IPS-18a (cell line): ENCODE measurements at regions not wholly inside any gene's neighbourhood (a gene's known extent, or its start where the extent isn't known, plus 50 kb on each side); places are given as distances from the start of the nearest gene placed in this dataset.

Experiments
- H3K27ac ChIP-seq: one replicate; pipeline ENCODE4 v1.5.1; 2013; ENCODE audit warnings: low read length
- H3K27me3 ChIP-seq: one replicate; pipeline ENCODE4 v1.6.1; 2013; ENCODE audit warnings: mild to moderate bottlenecking, low read length; ENCODE audit not compliant: control insufficient read depth, insufficient read depth
- H3K36me3 ChIP-seq: one replicate; pipeline ENCODE4 v1.6.1; 2013; ENCODE audit warnings: low read depth, low read length; ENCODE audit not compliant: control insufficient read depth
- H3K4me1 ChIP-seq: one replicate; pipeline ENCODE4 v1.6.1; 2013; ENCODE audit warnings: low read depth, low read length; ENCODE audit not compliant: control insufficient read depth
- H3K4me3 ChIP-seq: one replicate; pipeline ENCODE4 v1.5.1; 2013; ENCODE audit warnings: low read length
- H3K9ac ChIP-seq: one replicate; pipeline ENCODE4 v1.6.1; 2013; ENCODE audit warnings: mild to moderate bottlenecking, low read length, moderate library complexity
- H3K9me3 ChIP-seq: one replicate; pipeline ENCODE4 v1.6.1; 2013; ENCODE audit warnings: low read depth, low read length; ENCODE audit not compliant: control insufficient read depth

DNA sequence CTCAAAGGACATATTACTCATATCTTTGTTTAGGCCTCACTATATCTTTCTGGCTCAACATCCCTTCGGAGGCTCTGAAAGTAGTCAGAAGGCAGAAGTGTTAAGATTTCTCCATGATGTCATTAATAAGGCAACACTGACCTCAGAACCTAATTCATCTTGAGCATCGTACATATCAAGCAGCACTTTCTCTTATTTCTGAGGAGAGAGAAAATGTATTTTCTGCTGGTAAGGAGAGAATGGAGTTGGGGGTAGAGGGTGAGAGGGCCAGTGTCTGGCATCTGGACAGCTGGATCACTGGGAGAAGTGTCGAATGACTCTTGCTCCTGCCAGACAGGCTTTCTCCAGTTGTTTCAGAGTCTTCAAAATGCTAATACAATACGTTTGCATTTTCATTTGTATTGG is 213.2 kb upstream of the PRICKLE1 start:
- Histone ChIP-seq H3K4me3 (no peak overlapping the region), H3K27me3 (no peaks in the 10 kb centered on the region), H3K9me3 (no peaks in the 10 kb centered on the region), H3K9ac (no peak overlapping the region), H3K27ac (no peak overlapping the region), H3K36me3 (no peaks in the 10 kb centered on the region), H3K4me1 (peaks cover 23% of the 10 kb centered on the region)

DNA sequence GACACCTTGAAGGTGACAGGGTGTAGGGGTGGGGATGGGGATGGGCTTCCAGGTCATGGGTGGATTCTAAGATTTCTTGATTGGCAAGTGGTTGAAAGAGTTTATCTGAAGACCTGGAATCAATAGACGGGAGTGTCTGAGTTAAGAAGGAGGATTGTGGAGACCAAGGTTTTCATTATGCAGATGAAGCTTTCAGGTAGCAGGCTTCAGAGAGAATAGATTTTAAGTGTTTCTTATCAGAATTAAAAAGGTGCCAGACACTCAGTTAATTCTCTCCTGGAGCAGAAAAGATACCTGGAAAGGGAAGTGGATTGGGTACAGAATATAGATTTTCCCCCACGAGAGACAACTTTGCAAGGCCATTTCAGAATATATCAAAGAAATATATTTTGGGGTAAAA is 211.7 kb upstream of the PRICKLE1 start:
- Histone ChIP-seq H3K27me3 (no peaks in the 10 kb centered on the region), H3K36me3 (no peaks in the 10 kb centered on the region), H3K4me3 (no peak overlapping the region), H3K4me1 (peaks cover 23% of the 10 kb centered on the region), H3K9me3 (no peaks in the 10 kb centered on the region), H3K27ac (no peak overlapping the region), H3K9ac (no peak overlapping the region)

DNA sequence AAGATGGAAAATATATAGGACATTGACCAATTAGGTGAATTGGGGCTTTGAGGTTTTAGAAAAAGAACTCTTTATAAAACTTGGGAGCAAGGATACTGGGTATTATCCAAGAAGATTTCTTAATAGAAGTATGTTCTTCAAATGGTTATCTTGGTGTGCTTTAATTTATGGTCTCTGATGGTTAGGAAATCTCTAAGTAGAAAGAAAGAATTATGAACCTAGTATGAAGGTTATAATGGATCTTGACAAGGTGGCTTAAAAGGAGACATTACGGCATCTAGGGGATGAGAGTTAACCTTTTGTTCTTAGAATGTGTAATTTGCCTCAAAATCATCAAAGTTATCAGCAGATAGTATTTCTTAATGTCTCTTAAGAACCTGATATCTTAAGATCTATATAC is 210.4 kb upstream of the PRICKLE1 start:
- H3K9ac ChIP-seq = no peak overlapping the region
- no peak overlapping the region for H3K27ac ChIP-seq
- H3K9me3 ChIP-seq = no peaks in the 10 kb centered on the region
- no peaks in the 10 kb centered on the region for H3K27me3 ChIP-seq
- no peaks in the 10 kb centered on the region for H3K36me3 ChIP-seq
- no peak overlapping the region for H3K4me3 ChIP-seq
- H3K4me1 ChIP-seq = peaks cover 21% of the 10 kb centered on the region

DNA sequence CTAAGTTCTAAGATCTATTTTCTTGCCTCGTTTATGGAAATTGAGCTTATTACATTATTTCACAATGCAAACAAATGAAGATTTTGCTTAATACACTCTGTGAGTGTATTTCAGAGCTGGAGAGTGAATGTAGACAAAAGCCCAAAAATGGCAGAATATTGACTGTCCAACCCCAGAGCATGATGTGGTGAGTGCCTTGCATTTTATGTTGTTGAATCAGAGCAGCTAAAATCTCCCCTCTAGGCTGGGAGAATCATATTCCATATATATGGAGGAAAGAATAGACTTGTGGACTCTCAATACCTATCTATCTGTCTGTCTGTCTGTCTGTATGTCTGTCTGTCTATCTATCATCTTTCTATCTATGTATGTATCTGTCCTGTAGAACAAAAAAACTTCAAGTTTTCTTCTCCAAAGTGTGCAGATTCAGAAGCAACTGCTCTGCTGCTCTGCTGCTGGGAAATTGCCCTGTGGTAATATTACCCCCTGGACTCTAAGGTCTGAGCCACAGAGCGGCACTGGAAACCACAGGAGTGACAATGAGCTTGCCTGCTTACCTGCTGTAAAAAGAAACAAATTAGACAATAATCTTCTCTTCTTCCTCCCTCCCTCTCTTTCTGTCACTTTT is 209.4 kb upstream of the PRICKLE1 start:
- Histone ChIP-seq H3K27me3 (no peaks in the 10 kb centered on the region), H3K4me3 (no peak overlapping the region), H3K4me1 (peaks cover 18% of the 10 kb centered on the region), H3K9ac (no peak overlapping the region), H3K27ac (no peak overlapping the region), H3K9me3 (no peaks in the 10 kb centered on the region), H3K36me3 (no peaks in the 10 kb centered on the region)

DNA sequence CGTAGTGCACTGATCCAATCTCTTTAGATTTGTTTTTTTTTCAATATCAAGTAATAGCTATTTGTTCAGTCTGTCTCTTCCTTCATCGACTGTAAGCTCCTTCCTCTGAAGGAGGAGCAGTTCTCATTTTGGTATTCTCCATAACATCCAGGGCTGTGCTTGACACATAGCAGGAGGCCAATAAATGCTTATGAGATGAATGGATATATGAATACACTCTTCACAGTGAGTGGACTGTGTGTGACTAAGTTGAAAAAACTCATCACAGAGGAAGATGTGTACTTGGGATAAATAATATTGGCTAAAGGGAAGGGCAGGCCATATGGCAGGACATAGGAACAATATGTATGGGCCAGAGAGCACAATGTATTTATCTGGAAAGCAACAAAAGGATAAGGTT is 205.3 kb upstream of the PRICKLE1 start:
- no peaks in the 10 kb centered on the region for H3K36me3 ChIP-seq
- no peaks in the 10 kb centered on the region for H3K4me1 ChIP-seq
- no peaks in the 10 kb centered on the region for H3K27me3 ChIP-seq
- H3K9me3 ChIP-seq = no peaks in the 10 kb centered on the region
- H3K4me3 ChIP-seq = no peak overlapping the region
- no peak overlapping the region for H3K27ac ChIP-seq
- H3K9ac ChIP-seq = no peak overlapping the region

DNA sequence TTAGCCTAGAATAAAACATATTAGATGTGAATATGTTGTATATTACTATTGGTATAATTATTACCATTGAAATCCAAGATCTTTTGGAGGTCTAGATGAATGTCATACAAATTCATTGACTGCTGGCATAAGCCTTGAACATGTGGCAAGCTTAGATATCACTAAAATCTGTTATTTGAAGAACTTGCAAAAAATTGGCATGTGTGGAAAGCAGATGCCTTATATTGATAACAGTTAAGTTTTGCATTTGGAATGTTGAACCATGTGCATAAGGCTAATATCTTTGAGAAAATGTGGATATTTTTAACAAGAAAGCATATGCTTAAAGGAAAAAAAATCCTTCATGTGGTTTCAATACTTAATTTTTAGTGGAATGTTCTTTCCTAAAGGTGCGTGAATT is 203.6 kb upstream of the PRICKLE1 start:
- Histone ChIP-seq H3K4me1 (no peaks in the 10 kb centered on the region), H3K4me3 (no peak overlapping the region), H3K36me3 (no peaks in the 10 kb centered on the region), H3K9ac (no peak overlapping the region), H3K27ac (no peak overlapping the region), H3K9me3 (no peaks in the 10 kb centered on the region), H3K27me3 (no peaks in the 10 kb centered on the region)

DNA sequence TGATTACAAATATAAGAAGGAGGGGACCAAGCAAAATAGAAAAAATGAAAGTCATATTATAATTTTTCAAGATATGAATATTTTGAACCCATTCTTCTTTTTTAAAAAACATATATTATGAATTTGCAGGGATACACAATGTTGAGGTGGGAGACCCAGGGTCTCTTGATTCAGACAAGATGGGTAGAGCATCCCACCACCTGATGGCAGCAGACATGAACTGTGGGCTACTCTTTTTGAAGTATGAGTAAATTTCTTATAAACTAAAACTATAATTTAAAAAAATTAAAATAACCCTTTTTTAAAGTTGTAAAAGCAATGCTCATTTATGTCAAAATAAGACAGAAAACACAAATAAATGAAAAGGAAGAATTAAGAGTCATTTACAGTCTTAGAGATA is 202.7 kb upstream of the PRICKLE1 start:
- Histone ChIP-seq H3K4me3 (no peak overlapping the region), H3K36me3 (no peaks in the 10 kb centered on the region), H3K27ac (no peak overlapping the region), H3K27me3 (no peaks in the 10 kb centered on the region), H3K9me3 (no peaks in the 10 kb centered on the region), H3K9ac (no peak overlapping the region), H3K4me1 (no peaks in the 10 kb centered on the region)

DNA sequence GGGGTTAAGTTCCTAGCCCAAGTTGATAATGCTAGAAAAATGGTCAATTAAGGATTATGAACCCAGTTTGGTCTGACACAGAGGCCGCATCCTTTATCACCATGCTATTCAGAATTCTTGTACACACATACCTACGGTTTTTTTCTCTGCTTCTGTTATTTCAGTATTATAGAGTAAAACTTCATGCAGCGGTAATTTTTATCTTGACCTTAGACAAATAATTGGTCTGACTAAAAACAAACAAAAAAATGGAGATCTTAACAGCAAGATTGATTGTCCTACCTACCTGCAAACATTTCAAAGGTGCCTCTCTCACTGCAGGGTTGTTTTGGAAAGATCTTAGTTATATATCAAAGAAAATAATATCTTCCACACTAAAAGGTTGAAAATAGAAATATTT is 201.9 kb upstream of the PRICKLE1 start:
- H3K4me1 ChIP-seq = no peaks in the 10 kb centered on the region
- H3K9me3 ChIP-seq = no peaks in the 10 kb centered on the region
- H3K4me3 ChIP-seq = no peak overlapping the region
- no peak overlapping the region for H3K9ac ChIP-seq
- H3K36me3 ChIP-seq = no peaks in the 10 kb centered on the region
- H3K27me3 ChIP-seq = no peaks in the 10 kb centered on the region
- H3K27ac ChIP-seq = no peak overlapping the region

DNA sequence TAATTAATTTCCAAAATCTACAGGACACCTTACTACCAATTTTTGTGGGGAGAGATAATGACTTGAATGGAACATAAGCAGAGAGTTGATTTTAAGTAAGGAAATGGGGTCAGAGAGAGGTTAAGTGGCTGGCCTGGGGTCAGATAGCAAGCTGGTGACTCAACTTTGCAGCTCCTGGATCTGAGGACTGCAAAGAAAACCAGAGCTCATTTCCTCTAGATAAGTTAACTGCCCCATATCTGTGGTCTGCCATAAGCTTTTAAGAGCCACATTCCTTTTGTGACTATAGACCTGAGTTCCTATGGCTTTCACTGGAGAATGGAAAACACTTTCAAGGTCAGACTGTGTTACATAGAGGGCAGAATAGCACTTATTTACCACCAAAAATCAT is 201.2 kb upstream of the PRICKLE1 start:
- H3K36me3 ChIP-seq = no peaks in the 10 kb centered on the region
- H3K4me1 ChIP-seq = no peaks in the 10 kb centered on the region

DNA sequence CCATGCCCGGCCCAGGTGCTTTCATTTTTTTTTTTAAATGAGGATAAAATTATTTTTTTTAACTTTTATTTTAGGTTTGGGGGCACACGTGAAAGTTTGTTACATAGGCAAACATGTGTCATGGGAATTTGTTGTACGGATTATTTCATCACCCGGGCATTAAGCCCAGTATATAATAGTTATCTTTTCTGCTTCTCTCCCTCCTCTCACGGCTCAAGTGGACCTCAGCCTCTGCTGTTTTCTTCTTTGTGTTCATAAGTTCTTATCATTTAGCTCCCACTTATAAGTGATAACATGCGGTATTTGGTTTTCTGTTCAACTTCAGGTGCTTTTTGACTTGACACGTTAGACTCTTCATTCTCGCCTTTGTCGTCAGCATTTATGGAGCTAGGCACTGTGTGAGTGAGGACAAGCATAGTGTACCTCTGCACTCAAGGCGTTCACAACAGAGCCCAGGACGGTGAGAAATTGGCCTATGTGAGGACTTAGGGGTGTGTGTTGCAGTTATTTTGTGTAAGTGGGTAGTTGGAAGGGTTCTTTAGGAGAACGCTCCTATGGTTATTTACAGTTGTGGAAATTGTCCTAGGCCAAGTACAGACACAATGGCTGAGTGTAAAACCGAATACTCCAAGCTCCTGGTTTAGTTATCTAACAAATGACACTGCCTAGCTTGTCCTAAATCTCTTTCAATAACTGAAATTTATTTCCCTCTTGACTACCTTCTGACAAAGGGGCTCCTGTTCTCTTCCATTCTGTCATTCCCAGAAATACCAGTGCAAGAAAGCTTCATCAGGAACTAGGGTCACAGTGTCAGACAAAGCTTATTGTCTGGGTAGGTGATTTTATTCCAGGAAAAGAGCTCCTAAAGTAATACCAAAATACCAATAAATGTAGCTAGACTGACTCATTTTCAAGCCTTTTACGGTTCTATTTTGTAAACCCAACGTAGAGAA is 200.5 kb upstream of the PRICKLE1 start:
- H3K27me3 ChIP-seq = no peaks in the 10 kb centered on the region
- H3K9ac ChIP-seq = no peak overlapping the region
- no peaks in the 10 kb centered on the region for H3K9me3 ChIP-seq
- H3K4me1 ChIP-seq = no peaks in the 10 kb centered on the region
- no peak overlapping the region for H3K4me3 ChIP-seq
- H3K36me3 ChIP-seq = no peaks in the 10 kb centered on the region
- H3K27ac ChIP-seq = no peak overlapping the region

More for the DNA sequence above, 201.2 kb upstream of the PRICKLE1 start:
- no peaks in the 10 kb centered on the region for H3K27me3 ChIP-seq
- H3K9me3 ChIP-seq = no peaks in the 10 kb centered on the region
- H3K27ac ChIP-seq = no peak overlapping the region
- no peak overlapping the region for H3K9ac ChIP-seq
- H3K4me3 ChIP-seq = no peak overlapping the region

DNA sequence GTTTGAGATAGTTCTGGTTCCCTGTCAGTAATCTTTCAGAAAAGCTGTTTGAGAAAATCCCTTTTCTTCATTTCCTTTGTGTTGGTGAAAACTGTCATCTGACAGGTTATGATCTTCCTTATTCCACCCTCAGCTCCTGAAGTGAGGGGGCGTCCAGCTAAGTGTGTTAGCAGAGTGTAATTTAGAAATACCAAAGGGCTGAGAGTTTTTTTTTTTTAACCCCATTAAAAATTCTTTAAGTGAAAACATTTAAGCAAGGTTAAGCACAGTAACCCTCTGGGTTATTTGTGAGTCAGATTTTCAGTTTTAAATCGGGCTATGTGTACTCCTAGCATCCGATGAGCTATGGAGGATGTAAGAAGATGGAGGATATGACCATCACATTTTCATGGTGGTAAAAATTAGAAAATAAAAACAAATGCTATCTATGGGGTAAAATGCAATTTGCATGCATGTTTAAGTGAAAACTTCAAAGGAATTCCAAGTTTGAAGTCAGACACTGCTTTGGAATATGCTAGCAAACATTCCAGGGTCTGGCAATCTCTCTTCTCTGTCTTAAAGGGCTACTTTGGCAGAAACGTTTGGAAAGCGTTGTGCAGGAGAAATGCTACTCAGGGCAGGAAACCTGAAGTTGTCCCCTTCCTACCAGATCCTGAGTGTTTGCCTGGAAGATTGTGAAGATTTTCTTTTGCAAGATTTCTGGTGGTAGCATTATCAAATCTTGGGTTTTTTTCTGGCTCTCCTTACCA is 197.0 kb upstream of the PRICKLE1 start:
- no peak overlapping the region for H3K4me3 ChIP-seq
- H3K36me3 ChIP-seq = no peaks in the 10 kb centered on the region
- H3K9ac ChIP-seq = no peak overlapping the region
- H3K27me3 ChIP-seq = no peaks in the 10 kb centered on the region
- H3K9me3 ChIP-seq = no peaks in the 10 kb centered on the region
- H3K27ac ChIP-seq = no peak overlapping the region
- no peaks in the 10 kb centered on the region for H3K4me1 ChIP-seq
